H1 (cell line): ENCODE measurements at regions not wholly inside any gene's neighbourhood (a gene's known extent, or its start where the extent isn't known, plus 50 kb on each side); places are given as distances from the start of the nearest gene placed in this dataset.
"Not testable (repeated sequence)": the region's sequence is repeated elsewhere in the genome, so short reads cannot be mapped to it uniquely, and the experiment has no call there.

Source experiments
- CTCF ChIA-PET: fragments of 300-600 bp; sonication (Branson Sonifier 250); formaldehyde crosslinking; loops from one replicate; lab custom pipeline; 2021; ENCODE audit not compliant: partially characterized antibody; lab: Charles Lee
- POLR2A ChIA-PET: fragments of 300-600 bp; sonication (Branson Sonifier 250); formaldehyde crosslinking; loops from one replicate; lab custom pipeline; 2021; ENCODE audit warnings: inconsistent platforms; ENCODE audit not compliant: partially characterized antibody; lab: Charles Lee
- DNase-seq, 2 experiments: peaks; one replicate each; pipeline versions ENCODE4 v3.0.0 to v3.0.0-alpha.2; 2010 to 2022; ENCODE audit warnings: low spot score in 2 of 2, low read depth in 1 of 2, mixed read lengths in 1 of 2
- FAIRE-seq: peaks from 2 replicates; lab custom pipeline; 2011; peaks lifted over from hg19 to GRCh38; lab: Jason Lieb, UNC
- H2AFZ ChIP-seq: 2 replicates; pipeline ENCODE4 v1.8.1; 2012; ENCODE audit warnings: low read length, inconsistent platforms
- H2AK5ac ChIP-seq: 2 replicates; pipeline ENCODE4 v1.6.1; 2013; ENCODE audit warnings: low read depth, low read length
- H2BK120ac ChIP-seq: replicated peaks from 2 replicates; pipeline ENCODE3; 2013; ENCODE audit warnings: low read depth, low read length, inconsistent platforms
- H2BK12ac ChIP-seq: 2 replicates; pipeline ENCODE4 v1.6.1; 2013; ENCODE audit warnings: low read depth, low read length
- H2BK15ac ChIP-seq: 2 replicates; pipeline ENCODE4 v1.6.1; 2013; ENCODE audit warnings: low read length
- H2BK20ac ChIP-seq: 2 replicates; pipeline ENCODE4 v1.6.1; 2013; ENCODE audit warnings: low read length
- H2BK5ac ChIP-seq: 2 replicates; pipeline ENCODE4 v1.6.1; 2013; ENCODE audit warnings: low read depth, low read length
- H3K14ac ChIP-seq: 2 replicates; pipeline ENCODE4 v1.6.1; 2013; ENCODE audit warnings: inconsistent platforms; ENCODE audit not compliant: insufficient read length
- H3K18ac ChIP-seq: 2 replicates; pipeline ENCODE4 v1.6.1; 2013; ENCODE audit warnings: low read length; ENCODE audit errors: extremely low read depth
- H3K23ac ChIP-seq: 2 replicates; pipeline ENCODE4 v1.6.1; 2013; ENCODE audit warnings: inconsistent platforms; ENCODE audit not compliant: insufficient read length
- H3K23me2 ChIP-seq: 2 replicates; pipeline ENCODE4 v1.6.1; 2013; ENCODE audit warnings: low read depth, low read length
- H3K27ac ChIP-seq: 2 replicates; pipeline ENCODE4 v1.6.1; 2011; ENCODE audit warnings: low read depth, low read length, inconsistent platforms
- H3K27me3 ChIP-seq, 4 experiments: replicated peaks in 1 of 4; 1 replicate in 1 of 4; 2 replicates in 3 of 4; pipeline versions ENCODE4 v1.6.1 to v1.8.1; 2011 to 2013; ENCODE audit warnings: low read length in 3 of 4, mild to moderate bottlenecking in 3 of 4, inconsistent platforms in 2 of 4, mixed read lengths in 2 of 4, moderate library complexity in 1 of 4; ENCODE audit not compliant: control insufficient read depth in 3 of 4, insufficient read depth in 3 of 4; ENCODE audit errors: extremely low read depth in 1 of 4
- H3K36me3 ChIP-seq, 4 experiments: 2 replicates each; pipeline versions ENCODE4 v1.6.1 to v1.8.1; 2011 to 2013; ENCODE audit warnings: mild to moderate bottlenecking in 4 of 4, low read length in 3 of 4, moderate library complexity in 2 of 4, control low read depth in 1 of 4, inconsistent platforms in 1 of 4; ENCODE audit not compliant: insufficient read depth in 4 of 4, control insufficient read depth in 2 of 4
- H3K4ac ChIP-seq: replicated peaks from 2 replicates; pipeline ENCODE3; 2013; ENCODE audit warnings: low read length, low read depth, mixed read lengths, inconsistent platforms; ENCODE audit not compliant: insufficient read length
- H3K4me1 ChIP-seq, 4 experiments: replicated peaks in 1 of 4; 1 replicate in 1 of 4; 2 replicates in 3 of 4; pipeline versions ENCODE4 v1.6.1 to v1.8.1; 2011 to 2013; ENCODE audit warnings: low read length in 3 of 4, inconsistent platforms in 2 of 4, mixed read lengths in 1 of 4; ENCODE audit not compliant: insufficient read depth in 4 of 4, control insufficient read depth in 3 of 4
- H3K4me2 ChIP-seq, 2 experiments: 2 replicates each; pipeline versions ENCODE4 v1.6.1 to v1.8.1; 2011 to 2013; ENCODE audit warnings: low read depth in 2 of 2, low read length in 2 of 2, control low read depth in 1 of 2, inconsistent platforms in 1 of 2, mild to moderate bottlenecking in 1 of 2; ENCODE audit not compliant: insufficient read depth in 1 of 2
- H3K4me3 ChIP-seq, 4 experiments: fragments of 200-600, 300-600 bp in 1 of 4; sonication (generic), shearing (Covaris generic), sonication (Bioruptor Twin) in 1 of 4; 2 replicates each; pipeline versions ENCODE4 v1.5.1 to v1.8.1; 2011 to 2016; ENCODE audit warnings: low read length in 4 of 4, low read depth in 3 of 4, control low read depth in 2 of 4, inconsistent platforms in 2 of 4, mild to moderate bottlenecking in 2 of 4, mixed read lengths in 1 of 4, moderate library complexity in 1 of 4; ENCODE audit not compliant: insufficient read depth in 2 of 4; ENCODE audit errors: extremely low read depth in 1 of 4
- H3K56ac ChIP-seq: replicated peaks from 2 replicates; pipeline ENCODE3; 2013; ENCODE audit warnings: low read depth, mild to moderate bottlenecking, mixed read lengths, low read length, inconsistent platforms; ENCODE audit not compliant: insufficient read length
- H3K79me1 ChIP-seq: 2 replicates; pipeline ENCODE4 v1.6.1; 2013; ENCODE audit warnings: low read depth, low read length, control low read depth
- H3K79me2 ChIP-seq, 2 experiments: 2 replicates each; pipeline versions ENCODE4 v1.6.1 to v1.8.1; 2012 to 2013; ENCODE audit warnings: low read length in 2 of 2, mild to moderate bottlenecking in 2 of 2, inconsistent platforms in 1 of 2; ENCODE audit not compliant: insufficient read depth in 2 of 2, control insufficient read depth in 1 of 2
- H3K9ac ChIP-seq, 4 experiments: replicated peaks in 1 of 4; 1 replicate in 1 of 4; 2 replicates in 3 of 4; pipeline versions ENCODE4 v1.6.1 to v1.8.1; 2011 to 2013; ENCODE audit warnings: low read depth in 3 of 4, low read length in 3 of 4, control low read depth in 2 of 4, mild to moderate bottlenecking in 2 of 4, moderate library complexity in 2 of 4, inconsistent platforms in 1 of 4; ENCODE audit errors: extremely low read depth in 1 of 4
- H3K9me3 ChIP-seq, 2 experiments: 2 replicates each; pipeline versions ENCODE4 v1.6.1 to v1.8.1; 2012 to 2013; ENCODE audit warnings: mild to moderate bottlenecking in 2 of 2, moderate library complexity in 2 of 2, control low read depth in 1 of 2, inconsistent platforms in 1 of 2, low read depth in 1 of 2, low read length in 1 of 2, mixed read lengths in 1 of 2; ENCODE audit not compliant: insufficient read depth in 2 of 2
- H4K20me1 ChIP-seq, 2 experiments: replicated peaks in 1 of 2; 2 replicates each; pipeline versions ENCODE3 to v1.8.1; 2011 to 2013; ENCODE audit warnings: inconsistent platforms in 2 of 2, low read length in 2 of 2, mild to moderate bottlenecking in 1 of 2; ENCODE audit not compliant: insufficient read depth in 2 of 2, control insufficient read depth in 1 of 2
- H4K5ac ChIP-seq: 2 replicates; pipeline ENCODE4 v1.6.1; 2013; ENCODE audit warnings: low read length, low read depth, mixed read lengths, inconsistent platforms; ENCODE audit not compliant: insufficient read length
- H4K8ac ChIP-seq: 2 replicates; pipeline ENCODE4 v1.8.0; 2013; ENCODE audit warnings: mild to moderate bottlenecking, moderate library complexity, low read length, inconsistent platforms; ENCODE audit not compliant: insufficient read depth; ENCODE audit errors: extremely low read depth
- H4K91ac ChIP-seq: replicated peaks from 2 replicates; pipeline ENCODE3; 2013; ENCODE audit warnings: low read length, mixed read lengths, inconsistent platforms; ENCODE audit not compliant: insufficient read length
- FOSL1 ChIP-seq: IDR thresholded peaks from 2 replicates; pipeline ENCODE4 v1.6.1; 2011; ENCODE audit warnings: mild to moderate bottlenecking, low read depth, low read length, moderate library complexity; ENCODE audit not compliant: insufficient read depth
- WGBS, 2 experiments: shearing (Covaris generic) in 1 of 2; methylation state at CpG; one replicate each; pipeline versions ENCODE4 v1.1.6 to v1.1.7; 2013 to 2015; ENCODE audit warnings: low lambda C conversion rate in 2 of 2, mixed read lengths in 2 of 2, inconsistent platforms in 1 of 2, low coverage in 1 of 2, missing lambda C conversion rate in 1 of 2; ENCODE audit not compliant: insufficient replicate concordance in 2 of 2, insufficient coverage in 1 of 2, insufficient read length in 1 of 2; ENCODE audit errors: extremely low coverage in 1 of 2, missing lambda C conversion rate in 1 of 2; 5-methylcytosine and 5-hydroxymethylcytosine counted together

DNA sequence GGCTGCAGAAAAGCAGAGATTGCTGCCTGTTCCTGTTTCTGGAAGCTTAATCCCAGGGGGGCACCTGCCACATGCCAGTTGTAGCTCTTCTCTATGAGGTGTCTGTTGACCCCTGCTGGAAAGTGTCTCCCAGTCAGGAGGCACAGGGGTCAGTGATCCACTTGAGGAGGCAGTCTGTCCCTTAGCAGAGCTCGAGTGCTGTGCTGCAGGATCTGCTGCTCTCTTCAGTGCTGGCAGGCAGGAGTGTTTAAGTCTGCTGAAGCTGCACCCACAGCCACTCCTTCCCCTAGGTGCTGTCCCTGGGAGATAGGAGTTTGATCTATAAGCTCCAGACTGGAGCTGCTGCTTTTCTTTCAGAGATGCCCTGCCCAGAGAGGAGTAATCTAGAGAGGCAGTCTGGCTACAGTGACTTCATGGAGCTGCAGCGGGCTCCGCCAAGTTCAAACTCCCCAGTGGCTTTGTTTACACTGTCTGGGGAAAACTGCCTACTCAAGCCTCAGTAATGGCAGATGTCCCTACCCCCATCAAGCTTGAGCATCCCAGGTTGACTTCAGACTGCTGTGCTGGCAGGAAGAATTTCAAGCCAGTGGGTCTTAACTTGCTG is 57.6 kb upstream of the CROT start (continued):
- no peak for TF ChIP-seq FOSL1

DNA sequence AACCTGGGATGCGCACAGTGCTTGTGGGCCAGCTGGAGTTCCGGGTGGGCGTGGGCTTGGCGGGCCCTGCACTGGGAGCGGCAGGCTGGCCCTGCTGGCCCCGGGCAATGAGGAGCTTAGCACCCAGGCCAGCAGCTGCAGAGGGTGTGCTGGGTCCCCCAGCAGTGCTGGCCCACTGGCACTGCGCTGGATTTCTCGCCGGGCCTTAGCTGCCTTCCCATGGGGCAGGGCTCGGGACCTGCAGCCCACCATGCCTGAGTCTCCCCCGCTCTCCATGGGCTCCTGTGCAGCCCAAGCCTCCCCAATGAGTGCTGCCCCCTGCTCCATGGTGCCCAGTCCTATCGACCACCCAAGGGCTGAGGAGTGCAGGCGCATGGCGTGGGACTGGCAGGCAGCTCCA is 56.7 kb upstream of the CROT start:
- H3K56ac ChIP-seq, H2AK5ac ChIP-seq, H2BK120ac ChIP-seq, DNase-seq, H3K36me3 ChIP-seq, H3K27ac ChIP-seq, H3K4me2 ChIP-seq, H3K79me1 ChIP-seq, H4K8ac ChIP-seq, POLR2A ChIA-PET, H3K23ac ChIP-seq, H3K79me2 ChIP-seq, H3K18ac ChIP-seq, H3K14ac ChIP-seq, H4K5ac ChIP-seq, H3K23me2 ChIP-seq, H3K9ac ChIP-seq, H2AFZ ChIP-seq, H3K4me1 ChIP-seq, FAIRE-seq, H3K4me3 ChIP-seq, H4K20me1 ChIP-seq, H2BK15ac ChIP-seq, H2BK12ac ChIP-seq, H2BK5ac ChIP-seq, H4K91ac ChIP-seq, H3K9me3 ChIP-seq, H3K27me3 ChIP-seq, H3K4ac ChIP-seq, H2BK20ac ChIP-seq: not testable (repeated sequence)
- CTCF ChIA-PET: interaction anchor here (1.4 to 2.3 kb wide), 3 partner anchors 10 to 128 kb away, joined by 4 to 10 read pairs (median 4); no protein-coding TSS in a partner anchor
- WGBS, 2 experiments: 93% methylated on average over 9 of the region's 14 CpGs; no CpG with 5 or more reads in 1 of the 2 experiments
